Astrocyte (in vitro differentiated cells and primary cell): ENCODE measurements at regions not wholly inside any gene's neighbourhood (a gene's known extent, or its start where the extent isn't known, plus 50 kb on each side); places are given as distances from the start of the nearest gene placed in this dataset.
"Not testable (repeated sequence)": the region's sequence is repeated elsewhere in the genome, so short reads cannot be mapped to it uniquely, and the experiment has no call there.

Experiments used
- CTCF ChIP-seq: IDR thresholded peaks from 2 replicates; pipeline ENCODE4 v1.5.1; 2011; ENCODE audit warnings: low read depth, mild to moderate bottlenecking, inconsistent platforms, low read length, moderate library complexity; ENCODE audit not compliant: insufficient read depth
- EZH2 ChIP-seq: IDR thresholded peaks from 2 replicates; pipeline ENCODE4 v1.6.1; 2012; ENCODE audit warnings: mild to moderate bottlenecking, low read length, inconsistent platforms; ENCODE audit not compliant: insufficient read depth

- not testable (repeated sequence) for TF ChIP-seq CTCF, EZH2
Observed at GRCh38 chr2:234351866-234352265, 145.0 kb downstream of the ARL4C start.
